HCT116 (cell line): ENCODE measurements at regions not wholly inside any gene's neighbourhood (a gene's known extent, or its start where the extent isn't known, plus 50 kb on each side); places are given as distances from the start of the nearest gene placed in this dataset.

ENCODE experiments used
- ATAC-seq: fragments of 200-7000 bp; cut with Tn5 transposase; 2 replicates; pipeline ENCODE4 v1.9.1; 2020; ENCODE audit warnings: mild to moderate bottlenecking, moderate library complexity
- BruUV-seq: library from RNA; stranded (reverse); fragments of 400-500 nt; replicated peaks from 2 replicates; lab custom pipeline; 2021; lab: Mats Ljungman, UMichigan
- CTCF ChIA-PET: fragments of 300-600 bp; sonication (Branson Sonifier 250); formaldehyde crosslinking; loops from one replicate; lab custom pipeline; 2021; ENCODE audit warnings: antibody characterized with exemption; lab: Charles Lee
- POLR2A ChIA-PET: fragments of 300-600, 350-600 bp; sonication (Branson Sonifier 250); formaldehyde crosslinking; loops from one replicate; lab custom pipeline; 2021; ENCODE audit warnings: antibody characterized with exemption; lab: Charles Lee
- RAD21 ChIA-PET, 2 experiments: fragments of 300-600 bp; sonication (Branson Sonifier 250); formaldehyde crosslinking; loops; one replicate each; lab custom pipeline; 2023; ENCODE audit warnings: low total read pairs in 2 of 2; ENCODE audit not compliant: uncharacterized antibody in 2 of 2, unreplicated experiment in 2 of 2, low non-redundant PET in 1 of 2; lab: Charles Lee
- DNase-seq: peaks from one replicate; pipeline ENCODE4 v3.0.0-alpha.2; 2010; ENCODE audit warnings: low read depth, low spot score
- H2AFZ ChIP-seq: fragments of 200-600 bp; shearing (Covaris generic), sonication (generic); 2 replicates; pipeline ENCODE4 v1.6.1; 2017; ENCODE audit warnings: low read depth, mixed run types, mixed read lengths, antibody characterized with exemption, low read length; ENCODE audit not compliant: poor library complexity, severe bottlenecking
- H3K27ac ChIP-seq: 2 replicates; pipeline ENCODE4 v1.5.1; 2012; ENCODE audit warnings: low read depth, low read length
- H3K27me3 ChIP-seq: fragments of 200-600 bp; sonication (generic); 2 replicates; pipeline ENCODE4 v1.6.1; 2016; ENCODE audit warnings: mixed run types, low read length, mixed read lengths; ENCODE audit not compliant: insufficient read depth
- H3K36me3 ChIP-seq, 2 experiments: fragments of 200-500 bp in 1 of 2; fragments of 200-600 bp in 1 of 2; sonication (Bioruptor generic) in 1 of 2; sonication (generic) in 1 of 2; 2 replicates each; pipeline versions ENCODE4 v1.5.1 to v1.6.1; 2014 to 2016; ENCODE audit warnings: low read length in 2 of 2, inconsistent platforms in 1 of 2, mixed read lengths in 1 of 2, mixed run types in 1 of 2; ENCODE audit not compliant: insufficient read depth in 2 of 2, control insufficient read depth in 1 of 2
- H3K4me1 ChIP-seq, 2 experiments: fragments of 200-600 bp in 1 of 2; sonication (generic) in 1 of 2; 2 replicates each; pipeline versions ENCODE4 v1.5.1 to v1.6.1; 2012 to 2017; ENCODE audit warnings: low read length in 2 of 2, inconsistent platforms in 1 of 2, mild to moderate bottlenecking in 1 of 2, mixed read lengths in 1 of 2, mixed run types in 1 of 2, moderate library complexity in 1 of 2; ENCODE audit not compliant: insufficient read depth in 2 of 2, control insufficient read depth in 1 of 2
- H3K4me2 ChIP-seq: fragments of 200-600 bp; sonication (generic); 2 replicates; pipeline ENCODE4 v1.6.1; 2017; ENCODE audit warnings: mixed run types, low read length, mixed read lengths
- H3K4me3 ChIP-seq, 2 experiments: fragments of 200-600 bp in 1 of 2; sonication (generic) in 1 of 2; replicated peaks in 1 of 2; 2 replicates each; pipeline ENCODE4 v1.5.1; 2011 to 2016; ENCODE audit warnings: low read length in 2 of 2, control low read depth in 1 of 2, low read depth in 1 of 2, mild to moderate bottlenecking in 1 of 2, mixed read lengths in 1 of 2, mixed run types in 1 of 2
- H3K79me2 ChIP-seq: fragments of 200-600 bp; sonication (generic); 2 replicates; pipeline ENCODE4 v1.6.1; 2017; ENCODE audit warnings: mild to moderate bottlenecking, mixed run types, low read length, moderate library complexity, mixed read lengths; ENCODE audit not compliant: insufficient read depth
- H3K9ac ChIP-seq: fragments of 200-600 bp; sonication (generic); 2 replicates; pipeline ENCODE4 v1.6.1; 2016; ENCODE audit warnings: low read length, mixed read lengths
- H3K9me2 ChIP-seq: fragments of 200-600 bp; sonication (generic), shearing (Covaris generic); 2 replicates; pipeline ENCODE4 v1.6.1; 2017; ENCODE audit warnings: mixed run types, mild to moderate bottlenecking, moderate library complexity; ENCODE audit not compliant: insufficient read depth
- H3K9me3 ChIP-seq, 2 experiments: fragments of 200-500 bp in 1 of 2; fragments of 200-600 bp in 1 of 2; sonication (Bioruptor generic) in 1 of 2; sonication (generic) in 1 of 2; 2 replicates each; pipeline ENCODE4 v1.6.1; 2014 to 2017; ENCODE audit warnings: low read length in 2 of 2, mixed read lengths in 2 of 2, inconsistent platforms in 1 of 2, low read depth in 1 of 2, mild to moderate bottlenecking in 1 of 2, mixed run types in 1 of 2, moderate library complexity in 1 of 2; ENCODE audit not compliant: control insufficient read depth in 1 of 2, insufficient read depth in 1 of 2
- H4K20me1 ChIP-seq: fragments of 200-600 bp; sonication (generic), shearing (Covaris generic); 2 replicates; pipeline ENCODE4 v1.6.1; 2017; ENCODE audit warnings: mixed run types, mild to moderate bottlenecking, moderate library complexity; ENCODE audit not compliant: insufficient read depth
- CBX3 ChIP-seq: IDR thresholded peaks from 2 replicates; pipeline ENCODE4 v1.6.1; 2012; ENCODE audit warnings: low read depth
- ELF1 ChIP-seq: IDR thresholded peaks from 2 replicates; pipeline ENCODE4 v1.6.1; 2012; ENCODE audit warnings: low read depth, borderline replicate concordance
- EZH2 ChIP-seq: fragments of 200-600 bp; sonication (generic); IDR thresholded peaks from 2 replicates; pipeline ENCODE4 v1.6.1; 2017; ENCODE audit warnings: antibody characterized with exemption, mixed run types
- EZH2phosphoT487 ChIP-seq: fragments of 200-600 bp; IDR thresholded peaks from 2 replicates; pipeline ENCODE4 v1.6.1; 2018; ENCODE audit warnings: antibody characterized with exemption, borderline replicate concordance
- JUND ChIP-seq: IDR thresholded peaks from 2 replicates; pipeline ENCODE4 v1.6.1; 2012
- POLR2A ChIP-seq: IDR thresholded peaks from 2 replicates; pipeline ENCODE4 v1.7.0; 2011; ENCODE audit warnings: borderline replicate concordance; ENCODE audit not compliant: insufficient read depth, insufficient read length; ENCODE audit errors: extremely low read depth
- POLR2AphosphoS5 ChIP-seq: IDR thresholded peaks from 2 replicates; pipeline ENCODE4 v1.6.1; 2011; ENCODE audit warnings: mild to moderate bottlenecking, low read depth, low read length, moderate library complexity
- SIN3A ChIP-seq: IDR thresholded peaks from 2 replicates; pipeline ENCODE4 v1.6.1; 2012; ENCODE audit warnings: low read depth
- SP1 ChIP-seq: IDR thresholded peaks from 2 replicates; pipeline ENCODE4 v1.6.1; 2012; ENCODE audit warnings: low read depth
- SRF ChIP-seq: IDR thresholded peaks from 2 replicates; pipeline ENCODE4 v1.6.1; 2012; ENCODE audit warnings: low read depth
- YY1 ChIP-seq: IDR thresholded peaks from 2 replicates; pipeline ENCODE4 v1.6.1; 2011; ENCODE audit warnings: low read length, low read depth, moderate library complexity, mild to moderate bottlenecking; ENCODE audit not compliant: insufficient replicate concordance; ENCODE audit errors: extremely low read depth
- intact Hi-C: fragments of 100-400 bp; cut with micrococcal nuclease; formaldehyde crosslinking; loops from 2 replicates; pipeline ENCODE4 v1.10.0; 2022
- TF ChIP-seq, protein P1 (sequence below): IDR thresholded peaks from 2 replicates; pipeline ENCODE4 v1.6.1; 2012
- TF ChIP-seq, protein P2 (sequence below): IDR thresholded peaks from 2 replicates; pipeline ENCODE4 v1.6.1; 2012; ENCODE audit warnings: low read depth
- TF ChIP-seq, protein P3 (sequence below), 3 experiments: fragments of 200-600 bp in 1 of 3; sonication (generic) in 1 of 3; IDR thresholded peaks in 2 of 3; conservative IDR thresholded peaks in 1 of 3; 2 replicates each; pipeline ENCODE4 v1.5.1; 2012 to 2017; ENCODE audit warnings: low read depth in 2 of 3, low read length in 2 of 3, antibody characterized with exemption in 1 of 3, borderline replicate concordance in 1 of 3, control low read depth in 1 of 3, mild to moderate bottlenecking in 1 of 3, mixed read lengths in 1 of 3, mixed run types in 1 of 3, moderate library complexity in 1 of 3; ENCODE audit not compliant: insufficient read depth in 1 of 3
- TF ChIP-seq, protein P4 (sequence below): IDR thresholded peaks from 2 replicates; pipeline ENCODE4 v1.6.1; 2012

DNA sequence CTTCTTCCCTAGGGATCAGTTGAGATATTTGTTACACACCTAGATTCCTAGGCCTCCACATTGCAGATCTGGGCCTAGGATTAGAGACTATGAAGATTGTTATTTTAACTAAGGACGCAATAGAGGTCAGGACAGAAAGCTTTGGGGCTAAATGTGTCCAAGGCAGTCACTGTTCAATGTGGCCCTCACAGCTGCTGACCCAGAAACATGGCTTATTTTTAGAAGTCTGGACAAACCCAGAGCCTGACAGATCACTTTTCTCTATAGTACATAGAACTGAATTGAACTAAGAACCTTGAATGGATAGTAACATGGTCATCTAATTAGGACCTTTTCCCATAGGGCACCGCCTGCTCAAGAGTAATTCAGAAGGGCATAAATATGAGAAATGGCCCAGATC is 146.6 kb upstream of the AUTS2 start:
- Histone ChIP-seq H3K36me3 (no peaks in the 10 kb centered on the region), H3K9me2 (no peaks in the 10 kb centered on the region), H3K9me3 (peaks cover 0 to 13% of the 10 kb centered on the region in 2 experiments; a peak in 1 of 4 replicates), H3K4me2 (no peak overlapping the region), H4K20me1 (no peaks in the 10 kb centered on the region), H3K27ac (no peak overlapping the region), H3K79me2 (no peaks in the 10 kb centered on the region), H2AFZ (no peak overlapping the region), H3K27me3 (no peaks in the 10 kb centered on the region), H3K9ac (no peak overlapping the region), H3K4me1 (no peaks in the 10 kb centered on the region), H3K4me3 (no peak overlapping the region)
- intact Hi-C loops: no loop called here
- POLR2A ChIA-PET: no interaction called here
- CTCF ChIA-PET: no interaction called here
- ATAC-seq: no peak
- DNase-seq: no peak
- no peak for TF ChIP-seq SP1
- no peak for TF ChIP-seq ELF1
- TF ChIP-seq CBX3: no peak
- TF ChIP-seq, protein P1, sequence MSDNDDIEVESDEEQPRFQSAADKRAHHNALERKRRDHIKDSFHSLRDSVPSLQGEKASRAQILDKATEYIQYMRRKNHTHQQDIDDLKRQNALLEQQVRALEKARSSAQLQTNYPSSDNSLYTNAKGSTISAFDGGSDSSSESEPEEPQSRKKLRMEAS: no peak
- no peak for TF ChIP-seq SRF
- TF ChIP-seq POLR2A: no peak
- TF ChIP-seq, protein P2, sequence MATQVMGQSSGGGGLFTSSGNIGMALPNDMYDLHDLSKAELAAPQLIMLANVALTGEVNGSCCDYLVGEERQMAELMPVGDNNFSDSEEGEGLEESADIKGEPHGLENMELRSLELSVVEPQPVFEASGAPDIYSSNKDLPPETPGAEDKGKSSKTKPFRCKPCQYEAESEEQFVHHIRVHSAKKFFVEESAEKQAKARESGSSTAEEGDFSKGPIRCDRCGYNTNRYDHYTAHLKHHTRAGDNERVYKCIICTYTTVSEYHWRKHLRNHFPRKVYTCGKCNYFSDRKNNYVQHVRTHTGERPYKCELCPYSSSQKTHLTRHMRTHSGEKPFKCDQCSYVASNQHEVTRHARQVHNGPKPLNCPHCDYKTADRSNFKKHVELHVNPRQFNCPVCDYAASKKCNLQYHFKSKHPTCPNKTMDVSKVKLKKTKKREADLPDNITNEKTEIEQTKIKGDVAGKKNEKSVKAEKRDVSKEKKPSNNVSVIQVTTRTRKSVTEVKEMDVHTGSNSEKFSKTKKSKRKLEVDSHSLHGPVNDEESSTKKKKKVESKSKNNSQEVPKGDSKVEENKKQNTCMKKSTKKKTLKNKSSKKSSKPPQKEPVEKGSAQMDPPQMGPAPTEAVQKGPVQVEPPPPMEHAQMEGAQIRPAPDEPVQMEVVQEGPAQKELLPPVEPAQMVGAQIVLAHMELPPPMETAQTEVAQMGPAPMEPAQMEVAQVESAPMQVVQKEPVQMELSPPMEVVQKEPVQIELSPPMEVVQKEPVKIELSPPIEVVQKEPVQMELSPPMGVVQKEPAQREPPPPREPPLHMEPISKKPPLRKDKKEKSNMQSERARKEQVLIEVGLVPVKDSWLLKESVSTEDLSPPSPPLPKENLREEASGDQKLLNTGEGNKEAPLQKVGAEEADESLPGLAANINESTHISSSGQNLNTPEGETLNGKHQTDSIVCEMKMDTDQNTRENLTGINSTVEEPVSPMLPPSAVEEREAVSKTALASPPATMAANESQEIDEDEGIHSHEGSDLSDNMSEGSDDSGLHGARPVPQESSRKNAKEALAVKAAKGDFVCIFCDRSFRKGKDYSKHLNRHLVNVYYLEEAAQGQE: no peak
- TF ChIP-seq SIN3A: no peak
- no peak for TF ChIP-seq JUND
- TF ChIP-seq POLR2AphosphoS5: no peak
- TF ChIP-seq EZH2: no peak
- TF ChIP-seq, protein P3, sequence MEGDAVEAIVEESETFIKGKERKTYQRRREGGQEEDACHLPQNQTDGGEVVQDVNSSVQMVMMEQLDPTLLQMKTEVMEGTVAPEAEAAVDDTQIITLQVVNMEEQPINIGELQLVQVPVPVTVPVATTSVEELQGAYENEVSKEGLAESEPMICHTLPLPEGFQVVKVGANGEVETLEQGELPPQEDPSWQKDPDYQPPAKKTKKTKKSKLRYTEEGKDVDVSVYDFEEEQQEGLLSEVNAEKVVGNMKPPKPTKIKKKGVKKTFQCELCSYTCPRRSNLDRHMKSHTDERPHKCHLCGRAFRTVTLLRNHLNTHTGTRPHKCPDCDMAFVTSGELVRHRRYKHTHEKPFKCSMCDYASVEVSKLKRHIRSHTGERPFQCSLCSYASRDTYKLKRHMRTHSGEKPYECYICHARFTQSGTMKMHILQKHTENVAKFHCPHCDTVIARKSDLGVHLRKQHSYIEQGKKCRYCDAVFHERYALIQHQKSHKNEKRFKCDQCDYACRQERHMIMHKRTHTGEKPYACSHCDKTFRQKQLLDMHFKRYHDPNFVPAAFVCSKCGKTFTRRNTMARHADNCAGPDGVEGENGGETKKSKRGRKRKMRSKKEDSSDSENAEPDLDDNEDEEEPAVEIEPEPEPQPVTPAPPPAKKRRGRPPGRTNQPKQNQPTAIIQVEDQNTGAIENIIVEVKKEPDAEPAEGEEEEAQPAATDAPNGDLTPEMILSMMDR (IDR thresholded peaks at IDR 0.05 in 2 of 3, conservative IDR thresholded peaks at IDR 0.05 in 1 of 3; ENCODE audit: borderline replicate concordance in 1 of 3, insufficient read depth in 1 of 3, low read depth in 2 of 3, low read length in 2 of 3): no peak
- no peak for TF ChIP-seq EZH2phosphoT487
- TF ChIP-seq, protein P4, sequence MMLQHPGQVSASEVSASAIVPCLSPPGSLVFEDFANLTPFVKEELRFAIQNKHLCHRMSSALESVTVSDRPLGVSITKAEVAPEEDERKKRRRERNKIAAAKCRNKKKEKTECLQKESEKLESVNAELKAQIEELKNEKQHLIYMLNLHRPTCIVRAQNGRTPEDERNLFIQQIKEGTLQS: no peak
- no peak for TF ChIP-seq YY1
- RAD21 ChIA-PET: no interaction called here
- BruUV-seq: no TSS peak
